Nephron (organoid): ENCODE measurements at regions not wholly inside any gene's neighbourhood (a gene's known extent, or its start where the extent isn't known, plus 50 kb on each side); places are given as distances from the start of the nearest gene placed in this dataset.

Experiments used
- H3K27ac Mint-ChIP-seq, 3 experiments: 2 replicates each; pipeline ENCODE4 v1.8.0; 2020; ENCODE audit warnings: mixed read lengths in 3 of 3, mild to moderate bottlenecking in 2 of 3, moderate library complexity in 1 of 3
- H3K27me3 Mint-ChIP-seq: 2 replicates; pipeline ENCODE4 v1.8.0; 2021; ENCODE audit warnings: low read depth, mild to moderate bottlenecking, moderate library complexity, mixed read lengths
- H3K36me3 Mint-ChIP-seq: 2 replicates; pipeline ENCODE4 v1.8.0; 2020; ENCODE audit warnings: low read depth, mixed read lengths
- H3K4me1 Mint-ChIP-seq: 2 replicates; pipeline ENCODE4 v1.8.0; 2020; ENCODE audit warnings: mixed read lengths
- H3K4me3 Mint-ChIP-seq, 3 experiments: 2 replicates each; pipeline ENCODE4 v1.8.0; 2020; ENCODE audit warnings: mild to moderate bottlenecking in 3 of 3, mixed read lengths in 3 of 3, moderate library complexity in 2 of 3
- H3K9me3 Mint-ChIP-seq: 2 replicates; pipeline ENCODE4 v1.8.0; 2020; ENCODE audit warnings: mixed read lengths
- CTCF ChIP-seq, 3 experiments: fragments of 200-600 bp; sonication (generic); IDR thresholded peaks; one replicate each; pipeline ENCODE4 v1.5.0; 2021; ENCODE audit warnings: antibody characterized with exemption in 3 of 3; ENCODE audit not compliant: unreplicated experiment in 3 of 3

DNA sequence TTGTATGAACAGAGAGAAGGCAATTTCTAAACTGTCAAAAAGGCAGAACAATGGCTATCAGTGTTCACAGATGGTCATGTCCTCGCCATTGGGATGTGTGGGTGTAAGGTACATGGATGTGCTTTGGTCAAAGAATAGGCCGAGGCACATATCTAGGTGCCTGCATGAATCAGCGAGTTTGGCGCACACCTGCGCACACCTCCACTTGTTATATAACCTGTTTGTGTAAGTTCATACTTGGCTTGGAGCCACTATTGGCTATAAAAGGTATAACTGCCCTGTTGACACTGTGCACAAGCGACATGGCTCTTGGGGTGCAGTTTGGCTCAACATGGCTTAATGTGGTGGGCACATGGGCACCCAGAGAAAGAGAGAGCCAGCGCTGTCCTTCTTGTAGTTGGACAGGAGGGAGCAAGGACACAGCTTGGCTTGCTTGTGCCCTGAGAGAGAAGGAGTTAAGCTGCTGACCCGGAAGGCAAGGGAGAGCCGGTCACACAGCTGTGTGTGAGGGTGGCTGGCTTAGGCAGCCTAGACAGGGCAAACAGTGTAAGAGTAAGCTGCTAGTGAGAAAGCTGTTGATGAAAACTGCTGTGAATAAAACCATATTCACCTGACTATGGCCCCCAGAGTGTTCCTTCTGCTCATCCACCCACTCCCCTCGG lies 499.1 kb downstream of the KCNJ2 start:
- H3K27me3 Mint-ChIP-seq: no peaks in the 10 kb centered on the region
- no peak for TF ChIP-seq CTCF (IDR thresholded peaks at IDR 0.05; ENCODE audit: unreplicated experiment in 3 of 3)
- H3K9me3 Mint-ChIP-seq: no peaks in the 10 kb centered on the region
- no peak overlapping the region for H3K27ac Mint-ChIP-seq
- H3K4me1 Mint-ChIP-seq: no peaks in the 10 kb centered on the region
- H3K36me3 Mint-ChIP-seq: no peaks in the 10 kb centered on the region
- H3K4me3 Mint-ChIP-seq: no peak overlapping the region

DNA sequence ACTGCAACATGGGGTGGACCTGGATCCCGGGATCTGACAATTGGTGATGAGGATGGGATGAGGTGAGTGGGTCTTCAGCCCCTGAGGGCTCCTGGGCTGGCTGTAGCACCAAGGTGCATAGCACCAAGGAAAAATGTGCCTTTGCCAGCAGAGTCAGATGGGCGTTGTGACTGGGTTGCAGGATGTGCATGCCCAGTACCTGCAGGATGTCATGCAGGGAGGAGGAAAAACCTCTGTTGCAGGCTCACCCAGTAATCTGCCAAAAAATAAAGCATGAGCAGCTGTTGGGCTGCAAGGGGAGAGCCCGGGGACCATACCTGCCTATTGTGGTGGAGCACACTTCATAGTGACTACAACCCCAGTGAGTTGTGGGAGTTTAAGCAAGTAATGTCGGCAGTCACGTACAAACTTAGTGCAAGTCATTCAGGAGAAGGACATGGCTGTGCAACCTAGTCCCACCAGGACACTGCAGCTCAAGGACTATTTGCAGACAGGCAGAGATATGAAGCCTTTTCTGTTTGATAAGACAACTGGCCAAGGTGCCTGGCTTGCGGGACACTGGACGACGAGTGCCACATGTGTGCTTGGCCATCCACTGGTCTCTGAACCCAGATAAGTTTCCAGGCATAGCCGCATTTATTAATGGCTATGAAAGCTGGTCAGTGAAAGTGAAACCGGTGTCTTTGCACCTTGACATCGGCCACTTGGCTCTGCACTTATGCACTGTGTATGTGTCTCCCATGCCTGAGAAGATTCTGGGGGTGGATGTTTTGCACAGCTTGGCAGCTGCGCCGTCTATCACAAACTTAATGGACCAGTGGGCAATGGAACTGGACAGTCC lies 499.8 kb downstream of the KCNJ2 start:
- H3K36me3 Mint-ChIP-seq: no peaks in the 10 kb centered on the region
- no peaks in the 10 kb centered on the region for H3K4me1 Mint-ChIP-seq
- H3K27ac Mint-ChIP-seq: no peak overlapping the region
- no peak overlapping the region for H3K4me3 Mint-ChIP-seq
- no peak for TF ChIP-seq CTCF (IDR thresholded peaks at IDR 0.05; ENCODE audit: unreplicated experiment in 3 of 3)
- no peaks in the 10 kb centered on the region for H3K27me3 Mint-ChIP-seq
- no peaks in the 10 kb centered on the region for H3K9me3 Mint-ChIP-seq

DNA sequence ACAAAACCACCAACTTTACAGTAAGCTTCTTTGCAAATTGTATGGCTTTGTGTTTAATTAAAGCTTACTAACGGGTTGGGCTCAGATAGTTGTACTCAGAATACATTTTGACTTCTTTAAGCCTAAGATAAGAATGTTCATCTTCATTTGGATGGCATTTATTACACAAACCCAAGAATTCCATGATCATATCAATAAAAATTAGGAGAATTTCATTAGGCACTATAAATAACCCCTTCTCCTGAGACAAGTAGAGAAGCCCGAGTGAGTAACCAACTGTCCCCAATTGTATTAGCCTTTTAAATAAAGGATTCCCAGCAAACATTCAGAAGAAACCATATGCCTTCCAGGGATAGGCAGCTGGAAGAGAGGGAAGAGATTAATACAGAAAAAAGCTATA lies 504.7 kb downstream of the KCNJ2 start:
- Mint-ChIP-seq H3K4me3 (no peak overlapping the region), H3K4me1 (no peaks in the 10 kb centered on the region), H3K36me3 (no peaks in the 10 kb centered on the region), H3K27me3 (no peaks in the 10 kb centered on the region), H3K27ac (no peak overlapping the region), H3K9me3 (no peaks in the 10 kb centered on the region)
- TF ChIP-seq CTCF (IDR thresholded peaks at IDR 0.05; ENCODE audit: unreplicated experiment in 3 of 3): no peak

- H3K36me3 Mint-ChIP-seq: no peaks in the 10 kb centered on the region
- H3K27ac Mint-ChIP-seq: no peak overlapping the region
- no peaks in the 10 kb centered on the region for H3K9me3 Mint-ChIP-seq
- H3K4me1 Mint-ChIP-seq: no peaks in the 10 kb centered on the region
- H3K27me3 Mint-ChIP-seq: no peaks in the 10 kb centered on the region
- no peak for TF ChIP-seq CTCF (IDR thresholded peaks at IDR 0.05; ENCODE audit: unreplicated experiment in 3 of 3)
- no peak overlapping the region for H3K4me3 Mint-ChIP-seq
Observed at GRCh38 chr17:70675070-70675590, 505.8 kb downstream of the KCNJ2 start.

DNA sequence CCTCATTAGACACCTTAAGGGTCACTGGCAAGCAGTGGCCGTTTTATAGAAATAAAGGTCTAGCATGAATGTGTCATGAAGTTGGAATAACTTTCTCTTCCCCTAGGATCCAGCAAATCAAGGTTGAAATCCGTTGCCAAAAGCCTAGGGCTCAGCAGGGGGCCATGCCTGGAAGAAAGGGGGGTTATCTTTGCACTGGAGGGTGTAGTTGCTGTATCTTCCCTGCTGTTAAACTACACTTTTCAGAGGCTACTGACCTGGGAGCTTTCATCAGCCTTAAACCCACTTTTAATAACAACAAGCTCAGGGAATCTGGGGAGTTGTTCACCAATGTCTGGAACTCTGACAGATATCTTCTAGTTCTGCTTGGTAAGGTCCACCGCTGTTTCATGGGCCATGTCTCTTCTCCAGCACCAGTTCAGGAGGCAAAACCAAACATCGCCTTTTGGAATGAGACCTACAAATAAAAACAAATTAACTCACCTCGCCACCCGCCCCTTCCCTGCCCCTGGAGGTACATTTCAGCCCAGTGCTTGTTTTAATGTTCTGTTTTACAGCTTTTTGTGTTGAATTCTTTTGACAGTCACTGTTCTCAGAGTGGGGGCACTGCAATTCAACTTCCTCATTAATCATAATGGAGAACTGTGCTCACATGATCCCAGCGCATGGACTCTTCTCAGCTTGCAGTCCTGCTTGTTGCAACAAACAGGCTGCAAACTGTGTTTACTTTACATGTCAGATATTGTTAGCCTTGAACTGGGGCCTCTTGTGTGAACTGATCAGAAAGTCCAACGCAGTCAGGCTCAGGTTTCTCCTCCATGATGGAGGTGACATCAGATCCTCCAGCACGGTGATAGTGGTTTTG lies 508.7 kb downstream of the KCNJ2 start:
- H3K4me1 Mint-ChIP-seq: no peaks in the 10 kb centered on the region
- TF ChIP-seq CTCF (IDR thresholded peaks at IDR 0.05; ENCODE audit: unreplicated experiment in 3 of 3): no peak
- H3K4me3 Mint-ChIP-seq: no peak overlapping the region
- H3K36me3 Mint-ChIP-seq: no peaks in the 10 kb centered on the region
- H3K9me3 Mint-ChIP-seq: no peaks in the 10 kb centered on the region
- H3K27ac Mint-ChIP-seq: no peak overlapping the region
- H3K27me3 Mint-ChIP-seq: peaks cover 4% of the 10 kb centered on the region
